Medulla oblongata (tissue), 1 donor: ENCODE measurements at regions not wholly inside any gene's neighbourhood (a gene's known extent, or its start where the extent isn't known, plus 50 kb on each side); places are given as distances from the start of the nearest gene placed in this dataset.
"Not testable (repeated sequence)": the region's sequence is repeated elsewhere in the genome, so short reads cannot be mapped to it uniquely, and the experiment has no call there.

Experiments used
- DNase-seq: peaks from one replicate; pipeline ENCODE4 v3.0.0-alpha.2; 2015; ENCODE audit errors: extremely low spot score

DNA sequence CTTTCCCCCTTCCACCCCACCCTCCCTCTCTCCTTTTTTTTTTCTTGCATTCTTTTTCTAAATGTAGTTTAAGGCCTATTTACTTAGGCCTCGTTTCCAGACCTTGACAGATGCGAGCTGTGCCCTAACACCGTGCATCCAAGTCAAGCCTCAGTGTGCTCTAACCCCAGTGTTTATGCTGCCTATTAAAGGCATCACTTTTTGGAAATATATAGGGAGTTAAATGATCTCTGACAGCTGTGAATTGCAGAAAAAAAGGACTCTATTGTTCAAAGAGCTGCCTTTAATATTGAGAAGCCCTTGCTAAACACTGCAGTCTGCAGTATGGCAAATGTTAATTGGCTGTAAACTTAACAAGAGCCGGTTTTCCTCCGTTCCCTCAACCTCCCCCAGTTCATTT, 270.4 kb upstream of the TUT7 start:
- no peak for DNase-seq

DNA sequence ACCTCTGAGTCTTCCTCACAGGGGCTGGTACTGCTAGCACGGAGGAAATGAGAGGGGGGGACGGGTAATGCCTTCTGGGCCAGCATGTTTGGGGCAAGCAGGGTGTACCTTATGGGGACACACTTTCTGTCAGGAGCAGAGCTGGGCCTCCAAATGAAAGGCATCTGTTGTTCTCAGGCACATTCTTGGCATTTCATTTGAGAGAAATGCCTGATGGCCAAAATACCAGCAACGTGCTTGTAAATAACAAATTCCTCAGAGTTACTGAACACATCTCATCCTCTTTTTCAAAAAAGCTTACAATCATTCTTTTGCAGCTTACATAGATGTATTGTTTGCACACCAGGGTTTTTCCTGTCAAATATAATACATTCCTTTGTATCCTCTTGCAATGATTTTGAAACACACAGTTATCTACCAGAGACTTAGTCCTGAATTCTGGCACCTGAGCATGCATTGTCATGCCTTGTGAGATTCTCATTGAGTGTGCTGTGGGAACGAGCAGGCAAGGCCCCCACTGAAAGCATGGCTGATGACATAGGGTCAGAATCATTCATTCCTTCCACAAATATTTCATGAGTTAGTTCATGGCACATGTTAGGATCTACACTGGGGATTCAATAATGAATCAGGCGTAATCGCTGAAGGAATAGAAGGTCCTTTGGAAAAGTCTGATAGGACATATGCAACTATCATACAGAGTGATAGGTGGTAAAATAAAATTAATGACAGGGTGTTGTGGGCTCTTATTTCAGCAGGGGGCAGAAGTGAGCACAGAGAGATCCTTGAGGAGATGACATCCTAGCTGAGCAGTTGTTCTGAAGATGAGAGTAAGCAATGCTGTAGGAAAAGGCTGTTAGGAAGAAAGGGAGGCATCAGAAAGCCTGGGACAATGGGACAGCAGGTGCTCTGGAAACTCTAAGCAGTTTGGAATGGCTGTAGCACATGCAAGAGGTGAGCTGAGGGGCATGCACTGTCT, 260.9 kb upstream of the TUT7 start:
- peak; percentile 20 for DNase-seq

DNA sequence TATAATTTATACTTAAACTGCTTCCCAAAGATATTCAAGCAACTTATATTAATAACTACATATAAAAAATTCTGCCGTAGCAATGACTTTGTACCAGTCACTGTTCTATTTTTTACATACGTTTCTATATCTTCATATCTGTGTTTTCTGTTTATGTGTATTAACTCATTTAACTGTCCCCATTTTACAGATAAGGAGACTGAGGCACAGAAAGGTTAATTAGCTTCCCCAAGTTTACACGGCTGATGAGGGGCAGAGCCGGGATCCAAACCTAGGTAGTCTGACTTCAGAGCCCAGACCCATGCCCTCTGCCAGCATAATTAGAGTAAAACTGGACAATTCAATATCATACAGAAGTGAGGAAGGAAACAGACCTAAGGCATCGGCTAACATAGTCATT, 259.7 kb upstream of the TUT7 start:
- no peak for DNase-seq

DNA sequence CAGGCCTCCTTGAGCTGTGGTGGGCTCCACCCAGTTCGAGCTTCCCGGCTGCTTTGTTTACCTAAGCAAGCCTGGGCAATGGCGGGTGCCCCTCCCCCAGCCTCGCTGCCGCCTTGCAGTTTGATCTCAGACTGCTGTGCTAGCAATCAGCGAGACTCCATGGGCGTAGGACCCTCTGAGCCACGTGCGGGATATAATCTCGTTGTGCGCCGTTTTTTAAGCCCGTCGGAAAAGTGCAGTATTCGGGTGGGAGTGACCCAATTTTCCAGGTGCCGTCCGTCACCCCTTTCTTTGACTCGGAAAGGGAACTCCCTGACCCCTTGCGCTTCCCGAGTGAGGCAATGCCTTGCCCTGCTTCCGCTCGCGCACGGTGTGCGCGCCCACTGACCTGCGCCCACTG, 257.3 kb upstream of the TUT7 start:
- not testable (repeated sequence) for DNase-seq

DNA sequence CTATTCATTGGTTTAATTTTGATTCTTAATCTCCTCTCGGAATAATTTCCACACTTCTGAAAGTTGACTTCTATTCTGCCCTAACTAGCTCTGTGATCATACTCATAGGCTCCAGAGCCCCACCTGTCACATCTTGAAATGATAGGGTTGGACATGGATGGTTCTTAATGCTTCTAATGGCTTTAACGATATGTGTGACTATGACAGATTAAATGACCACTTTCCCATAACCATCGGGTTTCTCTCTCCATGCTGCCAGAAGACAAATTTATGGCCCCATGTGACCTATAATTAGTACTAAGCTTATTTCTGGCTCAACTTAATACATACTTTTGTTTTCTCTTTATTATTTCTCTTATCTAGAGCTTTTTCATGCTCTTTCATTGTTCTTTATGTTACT, 251.1 kb upstream of the TUT7 start:
- DNase-seq = no peak

DNA sequence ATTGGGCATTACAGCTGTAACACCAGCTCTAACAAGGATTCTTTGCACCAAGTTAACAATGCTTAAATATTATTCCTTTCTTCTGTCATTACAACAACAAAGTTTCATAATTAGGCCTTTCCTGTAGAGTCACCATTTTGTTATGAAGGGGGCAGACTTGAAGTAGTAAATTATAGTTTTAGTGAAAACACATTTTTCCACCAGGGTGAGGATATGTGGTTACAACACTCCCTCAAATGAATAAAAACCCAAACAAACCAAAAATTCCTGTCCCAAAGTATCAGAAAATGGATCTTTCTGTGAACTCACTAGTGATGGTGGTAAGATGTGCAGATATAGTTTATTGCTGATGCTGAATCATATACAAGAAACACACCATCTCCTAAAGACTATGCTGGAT, 250.5 kb upstream of the TUT7 start:
- DNase-seq = no peak

DNA sequence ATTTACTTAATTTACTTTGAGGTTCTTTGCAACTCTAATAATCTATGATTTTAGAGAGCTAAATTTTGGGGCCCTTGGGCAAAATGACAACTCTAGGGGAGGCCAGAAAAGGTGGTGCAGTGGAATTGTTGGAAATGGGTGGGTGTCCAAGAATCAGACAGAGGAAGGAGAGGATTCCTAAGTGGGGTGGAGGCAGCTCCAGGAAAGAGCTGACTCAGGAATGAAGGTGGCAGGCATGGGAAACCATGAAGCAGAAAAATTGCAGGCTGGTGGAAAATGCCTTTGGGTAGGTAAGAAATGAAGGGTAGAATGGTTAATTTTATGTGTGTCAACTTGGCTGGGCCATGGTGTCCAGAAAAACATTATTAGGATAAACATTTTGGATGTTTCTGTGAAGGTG, 248.5 kb upstream of the TUT7 start:
- no peak for DNase-seq

DNA sequence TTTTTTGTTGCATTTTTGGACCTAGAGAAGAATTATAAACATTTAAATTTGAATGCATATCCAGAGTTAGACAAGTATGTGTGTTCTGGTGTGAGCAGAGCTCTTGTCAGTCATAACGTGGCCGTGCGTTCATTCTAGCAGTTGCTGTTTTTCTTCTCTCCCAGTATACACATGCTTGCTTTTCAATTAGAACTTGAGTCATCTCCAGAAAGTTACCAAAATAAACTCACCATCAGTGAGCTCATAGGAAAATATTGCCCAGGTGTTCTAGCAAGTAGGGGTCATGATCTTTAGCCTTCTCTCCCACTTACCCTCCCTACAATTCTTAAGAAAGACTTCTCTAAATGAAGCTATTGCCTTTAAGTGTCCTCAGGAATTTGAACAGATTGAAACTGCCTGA, 247.5 kb upstream of the TUT7 start:
- DNase-seq = no peak

DNA sequence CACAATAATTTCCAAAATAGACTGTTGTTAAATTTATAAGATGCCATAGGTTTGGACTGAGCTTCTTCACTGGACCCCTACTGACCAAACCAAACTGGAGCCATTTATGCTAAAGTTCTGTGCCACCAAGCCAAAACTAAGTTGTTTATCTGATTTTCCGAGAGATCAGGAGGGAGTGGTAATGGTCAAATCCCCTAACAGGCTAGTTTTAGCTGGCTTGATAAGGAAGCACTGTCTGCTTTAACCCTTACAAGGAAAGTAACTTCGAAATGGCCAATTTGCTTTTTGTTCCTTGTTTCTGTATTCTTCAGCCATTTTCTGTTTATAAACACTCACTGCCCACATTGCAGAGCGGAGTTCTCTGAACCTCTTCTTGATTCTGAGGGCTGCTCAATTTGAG, 246.8 kb upstream of the TUT7 start:
- DNase-seq = no peak

DNA sequence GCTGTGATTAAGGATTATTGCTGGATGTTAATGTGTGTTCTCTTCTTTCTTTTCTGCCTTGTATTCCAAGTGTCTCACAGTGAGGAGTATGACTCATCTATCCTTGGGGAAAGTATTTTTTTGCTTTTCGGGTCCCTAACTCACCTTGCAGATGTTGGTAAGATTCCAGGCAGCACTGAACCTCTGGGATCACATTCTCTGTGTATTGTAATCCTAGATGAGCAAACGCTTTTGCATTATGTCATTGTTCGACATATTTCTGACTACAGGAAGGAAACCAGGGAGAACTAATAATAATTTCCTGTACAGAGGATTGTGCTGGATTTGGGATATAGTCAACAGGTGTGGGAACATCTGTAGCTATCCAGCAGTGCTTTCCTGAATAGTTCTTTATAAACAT, 246.1 kb upstream of the TUT7 start:
- DNase-seq = no peak

DNA sequence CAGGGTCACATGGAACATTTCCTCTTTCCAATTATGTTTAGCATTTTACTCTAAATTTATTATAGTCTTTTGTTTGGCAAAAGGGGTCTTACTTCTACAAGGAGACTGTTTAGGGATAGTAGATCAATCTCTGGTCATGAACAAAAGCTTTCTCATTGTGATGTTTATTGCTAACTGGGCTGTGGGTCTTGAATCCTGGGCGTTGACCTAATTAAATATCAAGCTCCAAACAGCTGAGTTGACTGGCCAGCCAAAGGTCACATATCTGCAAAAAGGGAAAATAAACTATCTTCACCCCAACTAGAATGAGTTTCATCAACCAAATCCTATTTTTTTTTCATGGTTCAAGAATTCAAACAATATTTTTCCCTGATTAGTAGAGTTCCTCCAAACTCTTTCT, 245.4 kb upstream of the TUT7 start:
- DNase-seq = no peak

DNA sequence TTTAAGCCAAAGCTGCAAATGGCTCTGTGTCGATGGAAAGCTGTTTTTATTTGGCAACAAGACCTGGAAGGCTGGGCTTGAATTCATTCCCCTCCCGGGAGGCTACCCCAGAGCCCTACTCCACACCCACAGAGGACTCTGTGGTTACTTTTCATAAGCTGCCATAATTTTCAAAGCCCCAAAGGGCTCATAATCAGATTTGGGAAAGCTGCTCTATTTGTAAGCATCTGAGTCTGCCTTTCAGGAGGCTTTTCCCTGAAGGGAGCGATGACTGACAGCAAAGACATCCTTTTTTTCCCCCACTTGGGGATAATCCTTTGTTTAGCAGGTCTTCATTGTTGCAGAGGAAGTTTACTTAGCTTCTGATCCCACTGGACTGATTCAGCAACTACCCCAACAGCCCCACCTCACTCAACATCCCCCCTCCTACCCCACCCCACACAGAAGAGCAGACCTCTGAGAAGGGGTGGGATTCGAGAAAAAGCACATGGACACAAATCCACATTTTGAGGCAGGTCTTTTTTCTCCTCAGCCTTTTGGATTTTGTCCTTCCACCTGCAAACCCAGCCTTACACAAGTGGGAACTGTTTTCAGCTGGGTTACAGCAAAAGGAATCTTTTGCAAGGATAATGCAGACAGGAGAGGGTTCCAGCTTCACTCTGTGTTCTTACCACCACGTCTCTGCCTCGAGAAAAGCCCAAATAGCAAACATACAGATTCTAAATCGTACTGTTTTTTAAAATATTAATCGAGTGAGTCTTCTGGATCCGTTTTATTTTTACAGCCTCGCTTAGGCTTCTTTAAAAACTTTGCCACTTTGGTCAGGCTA, 244.4 kb upstream of the TUT7 start:
- DNase-seq = no peak

DNA sequence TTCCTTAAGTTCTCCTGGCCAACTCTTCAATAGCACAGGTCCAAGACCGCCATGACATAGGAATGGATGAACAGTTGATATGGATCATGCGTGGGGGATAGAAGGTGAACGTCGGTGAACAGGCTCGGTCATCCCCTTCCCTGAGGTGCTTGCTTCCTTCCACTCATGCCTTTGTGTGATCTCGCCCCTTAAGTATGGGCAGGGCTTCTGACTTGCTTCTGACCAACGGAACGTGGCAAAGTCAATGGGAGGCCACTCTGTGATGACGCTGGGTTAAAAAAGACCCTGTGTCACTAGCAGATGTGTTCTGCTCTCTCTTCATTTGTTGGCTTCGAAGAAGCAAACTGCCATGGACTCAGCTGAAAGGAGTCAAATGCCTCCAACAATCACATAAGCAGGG, 240.5 kb upstream of the TUT7 start:
- DNase-seq = no peak

DNA sequence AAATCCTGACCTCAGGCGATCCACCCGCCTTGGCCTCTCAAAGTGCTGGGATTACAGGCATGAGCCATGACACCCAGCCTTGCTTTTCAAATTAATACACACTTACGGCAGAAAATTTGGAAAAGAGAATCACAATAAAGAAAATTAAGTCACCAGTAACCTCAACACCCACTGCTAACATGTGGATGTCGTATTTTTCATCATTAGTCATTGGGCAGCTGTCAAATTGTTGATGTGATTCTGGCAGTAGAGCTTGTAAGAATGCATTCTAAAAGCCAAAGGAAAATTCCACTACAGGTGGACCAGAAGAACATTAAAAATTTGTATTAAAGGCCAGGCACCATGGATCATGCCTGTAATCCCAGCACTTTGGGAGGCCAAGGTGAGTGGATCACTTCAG, 237.3 kb upstream of the TUT7 start:
- no peak for DNase-seq

DNA sequence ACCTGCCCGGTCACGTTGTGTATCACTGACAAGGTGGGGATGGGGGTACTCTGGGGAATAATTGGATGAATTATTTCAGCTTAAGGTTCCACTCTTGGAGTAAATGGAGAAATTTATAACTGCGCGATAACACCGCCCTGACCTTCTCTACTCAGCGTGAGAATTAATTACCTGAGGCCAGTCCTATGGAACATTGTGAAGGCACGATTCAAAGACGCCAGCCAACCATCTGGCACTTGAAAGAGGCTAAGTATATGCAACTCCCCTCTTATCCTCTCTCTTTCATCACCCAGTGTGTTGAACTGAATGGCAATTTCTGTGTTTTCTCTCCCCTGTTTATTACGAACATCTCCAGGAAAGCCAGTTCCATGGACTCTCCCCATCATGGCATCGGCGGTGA, 235.5 kb upstream of the TUT7 start:
- no peak for DNase-seq

DNA sequence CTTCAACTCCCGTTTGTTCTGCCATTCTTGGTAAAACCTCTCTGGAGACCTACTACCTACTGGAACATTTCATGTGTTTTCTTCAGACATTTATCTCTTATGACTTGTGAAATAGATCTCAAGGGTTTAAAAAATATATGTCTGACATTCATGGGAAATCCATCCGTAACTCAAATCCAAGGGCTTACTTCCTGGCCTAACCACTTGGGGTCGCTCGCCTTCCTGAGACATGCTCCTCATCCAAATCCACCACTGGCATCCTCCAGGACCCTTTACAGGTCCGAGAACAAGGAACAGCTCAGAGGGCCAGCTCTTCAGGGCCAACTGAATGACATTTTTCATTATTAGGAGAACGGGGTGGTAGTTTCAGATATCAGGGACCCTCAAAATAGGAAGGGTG, 235.1 kb upstream of the TUT7 start:
- no peak for DNase-seq

DNA sequence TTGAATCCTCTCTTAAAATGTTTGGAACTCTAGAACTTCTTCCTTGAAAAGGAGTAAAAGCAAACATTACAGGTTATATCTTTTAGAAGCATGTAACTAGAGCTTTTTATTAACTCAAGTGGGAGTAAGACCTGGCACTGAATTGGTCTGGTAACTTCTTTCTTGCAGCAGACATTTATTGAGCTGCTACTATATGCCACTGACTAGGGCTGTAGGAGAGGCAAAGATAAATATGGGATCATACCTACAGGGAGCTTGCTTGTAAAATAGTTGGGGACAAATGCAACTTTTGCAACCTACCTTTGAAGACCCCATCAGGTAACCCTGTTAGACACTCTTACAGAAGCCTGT, 231.9 kb upstream of the TUT7 start:
- no peak for DNase-seq

DNA sequence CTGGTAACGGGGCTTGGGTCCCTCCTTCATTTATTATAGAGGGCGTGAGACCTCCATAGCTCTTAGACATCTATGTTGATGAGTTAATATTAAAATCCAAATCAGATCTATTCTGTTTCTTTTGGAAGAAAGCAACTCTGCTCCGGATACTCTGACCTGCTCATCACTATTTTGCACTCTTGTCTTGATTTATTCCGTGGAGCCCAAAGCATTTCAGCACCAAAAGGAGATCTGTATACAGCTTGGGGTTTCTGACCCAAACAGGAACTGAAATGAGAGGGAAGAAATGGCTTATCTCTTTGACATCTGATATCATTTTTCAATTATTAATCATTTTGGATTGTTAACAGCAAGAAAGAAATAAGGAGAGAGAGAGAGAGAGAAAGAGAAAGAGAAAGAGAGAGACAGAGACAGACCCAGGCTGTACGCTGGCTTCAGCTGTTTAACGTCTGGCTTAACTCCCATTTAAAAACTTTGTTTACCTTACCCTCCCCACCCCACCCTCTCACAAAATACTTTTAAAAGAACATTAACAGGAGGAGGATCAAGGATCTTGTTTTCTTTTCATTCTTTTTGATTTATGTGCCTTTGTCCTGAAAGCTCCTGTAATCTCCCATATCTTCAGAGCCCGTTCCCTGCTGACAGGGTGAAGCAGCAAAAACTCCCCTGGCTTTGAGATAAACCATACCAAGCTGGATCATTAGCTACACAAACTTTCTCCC, 231.4 kb upstream of the TUT7 start:
- DNase-seq = no peak

DNA sequence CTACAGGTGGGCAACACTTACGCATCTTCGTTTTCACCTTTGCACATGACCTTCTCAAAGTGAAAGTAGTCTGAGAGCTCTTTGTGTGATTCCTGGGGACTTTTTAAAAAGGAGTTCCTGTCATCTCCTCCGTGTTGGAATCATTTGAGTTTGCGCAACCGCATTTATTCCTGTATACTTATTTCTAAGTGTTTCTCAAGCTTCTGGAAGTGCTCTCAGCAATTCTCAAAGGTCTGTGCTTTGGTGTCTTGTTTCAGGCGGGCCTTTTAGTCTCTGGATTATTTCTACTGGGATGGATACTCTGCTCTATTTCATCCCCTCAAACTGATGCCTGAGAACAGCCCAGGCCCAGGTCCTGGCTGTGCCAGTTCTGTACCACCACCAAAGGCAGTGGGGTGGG, 226.5 kb upstream of the TUT7 start:
- no peak for DNase-seq

DNA sequence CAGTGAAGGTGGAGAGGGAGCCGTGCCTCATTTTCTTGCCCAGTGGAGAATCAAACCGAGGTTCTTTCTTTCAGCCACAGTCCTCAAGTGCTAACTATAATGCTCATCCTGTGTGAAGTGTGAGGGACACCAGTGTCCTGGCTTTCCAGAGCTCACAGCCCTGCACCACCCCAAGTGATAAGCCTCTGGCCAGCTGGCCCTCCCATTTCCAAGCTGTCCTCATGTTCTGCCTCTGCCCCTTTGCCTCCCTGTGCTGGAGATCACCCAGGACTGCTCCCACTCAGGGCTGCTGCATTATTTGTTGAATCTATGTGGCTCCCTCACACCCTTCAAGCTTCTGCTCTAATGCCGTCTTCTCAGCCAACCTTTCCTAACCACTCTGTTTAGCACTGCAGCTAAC, 224.5 kb upstream of the TUT7 start:
- no peak for DNase-seq

DNA sequence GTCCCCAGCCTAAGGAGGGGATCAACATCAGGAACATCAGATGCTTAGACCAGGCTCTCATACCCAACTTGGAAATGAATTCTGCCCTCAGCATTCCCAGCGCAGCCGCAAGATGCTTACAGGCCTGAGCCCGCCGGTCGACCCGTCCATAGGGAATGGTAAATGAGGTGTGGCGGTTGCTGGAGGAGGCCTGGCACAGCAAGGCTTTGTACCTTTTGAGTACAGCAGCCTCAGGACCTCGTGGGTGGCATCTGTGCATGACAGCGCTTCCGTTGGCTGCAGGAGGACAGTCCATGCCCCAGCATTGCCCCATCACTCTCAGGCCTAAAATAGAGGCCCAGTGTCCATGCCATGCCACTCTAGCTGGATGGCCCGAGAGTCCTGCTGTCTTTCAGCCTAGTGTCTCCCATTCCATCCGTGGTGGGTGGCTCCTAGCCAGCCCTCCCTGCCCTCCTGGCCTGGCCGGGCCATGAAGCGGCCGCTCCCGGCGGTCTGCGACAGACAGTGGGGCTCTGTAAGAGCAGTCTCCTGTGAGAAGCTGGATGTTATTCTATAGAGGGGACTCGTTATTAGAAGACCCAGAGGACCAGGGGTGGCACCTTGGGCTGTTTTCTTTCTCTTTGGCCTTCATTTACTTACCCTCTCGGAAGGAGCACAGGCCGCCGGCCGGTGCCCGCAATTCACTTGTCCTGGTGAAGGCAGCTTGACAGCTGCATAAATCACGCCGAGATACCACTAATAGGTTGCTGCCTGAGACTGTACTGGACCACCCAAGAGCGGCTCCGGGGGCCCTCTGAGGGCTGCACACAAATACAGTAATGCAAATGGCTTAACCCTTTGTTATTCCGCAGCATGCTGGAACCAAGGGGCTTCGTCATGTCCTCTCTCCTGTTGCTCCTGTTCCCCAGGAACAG, 223.5 kb upstream of the TUT7 start:
- no peak for DNase-seq
